NCI-H748 treated with DMSO at 0.1 percent for 48 hours (cell line): ENCODE measurements at regions not wholly inside any gene's neighbourhood (a gene's known extent, or its start where the extent isn't known, plus 50 kb on each side); places are given as distances from the start of the nearest gene placed in this dataset.
A peak's percentile ranks its signal among the peaks of the same experiment; 100 is the strongest.
"Not testable (repeated sequence)": the region's sequence is repeated elsewhere in the genome, so short reads cannot be mapped to it uniquely, and the experiment has no call there.

ENCODE experiments used
- DNase-seq: peaks from one replicate; lab custom pipeline; 2025; lab: John Stamatoyannopoulos, UW

GRCh38 chr14:99004112-99004511 lies 267.9 kb downstream of the BCL11B start:
- no peak for DNase-seq

GRCh38 chr14:99006276-99006675 lies 265.7 kb downstream of the BCL11B start:
- no peak for DNase-seq

DNA sequence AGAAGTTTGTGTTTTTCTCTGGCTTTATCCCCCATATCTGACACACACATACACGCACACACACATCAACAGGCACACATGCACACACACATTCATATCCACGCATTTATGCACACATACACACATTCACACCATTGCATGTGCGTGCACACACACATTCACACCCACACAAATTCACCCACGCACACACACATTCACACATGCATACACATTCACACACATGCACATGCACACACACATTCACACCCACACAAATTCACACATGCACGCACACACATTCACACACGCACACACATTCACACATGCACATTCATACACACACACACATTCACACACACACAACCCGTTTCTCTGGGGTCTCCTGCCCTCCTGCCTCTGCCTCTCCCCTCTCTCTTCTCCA lies 264.2 kb downstream of the BCL11B start:
- no peak for DNase-seq

GRCh38 chr14:99009871-99010270 lies 262.1 kb downstream of the BCL11B start:
- DNase-seq, result no peak

DNA sequence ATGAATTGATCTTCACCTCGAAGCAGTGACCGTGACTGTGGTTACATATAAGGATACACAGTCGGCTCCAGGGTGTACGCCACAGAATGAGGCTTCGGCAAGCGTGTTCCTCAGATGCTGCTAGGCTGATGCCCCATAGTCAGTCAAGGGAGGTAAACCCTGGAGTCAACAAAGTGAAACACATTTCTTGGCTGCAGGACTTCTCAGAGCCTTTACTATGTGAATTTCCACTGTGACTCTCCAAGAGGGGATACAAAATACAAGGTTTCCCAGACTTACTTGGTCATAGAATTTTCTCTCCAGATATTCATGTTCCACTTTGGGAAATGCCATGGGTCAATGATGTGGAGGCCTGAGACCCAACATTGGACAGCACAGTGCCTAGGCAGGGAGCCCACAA lies 260.6 kb downstream of the BCL11B start:
- no peak for DNase-seq

GRCh38 chr14:99012703-99013102 lies 259.3 kb downstream of the BCL11B start:
- DNase-seq, result no peak

- DNase-seq, result peak; percentile 24
Measured at GRCh38 chr14:99015833-99016232, 256.2 kb downstream of the BCL11B start.

DNA sequence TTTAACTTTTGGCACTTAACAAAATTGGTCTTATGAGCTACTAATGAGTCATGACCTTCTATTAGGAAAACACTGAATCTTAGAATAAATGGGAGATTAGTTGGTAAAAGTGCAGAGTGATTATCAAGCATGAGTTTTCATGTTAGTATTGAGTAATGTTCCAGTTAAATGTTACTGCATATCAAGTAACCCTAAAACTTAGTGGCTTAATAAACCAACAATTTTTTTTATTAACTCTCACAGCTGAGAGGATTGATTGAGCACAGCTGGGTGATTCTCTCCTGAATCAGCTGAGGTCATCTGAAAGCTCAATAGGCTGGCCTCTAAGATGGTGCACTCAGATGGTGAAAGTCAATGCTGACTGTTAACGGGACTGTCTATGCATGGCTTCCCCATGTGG lies 248.6 kb downstream of the BCL11B start:
- no peak for DNase-seq

DNA sequence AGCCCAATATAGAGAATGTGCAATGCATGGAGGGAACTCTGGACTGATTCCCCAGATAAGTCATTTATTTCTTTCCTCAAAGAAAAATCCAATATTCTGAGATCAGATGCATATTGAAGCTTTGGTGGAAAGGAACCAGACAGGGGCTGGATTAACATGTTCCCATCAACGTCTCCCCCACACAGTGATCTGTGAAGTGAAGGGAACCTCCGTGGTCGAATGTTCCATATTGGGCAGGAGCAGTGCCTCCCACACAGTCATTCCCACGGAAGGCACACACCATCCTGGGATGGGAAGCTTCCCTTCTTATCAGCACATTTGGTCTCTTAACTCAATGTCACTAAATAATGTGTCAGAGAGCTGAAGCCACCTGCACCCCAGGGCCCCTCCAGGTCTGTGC lies 247.1 kb downstream of the BCL11B start:
- no peak for DNase-seq

GRCh38 chr14:99025418-99025817 lies 246.6 kb downstream of the BCL11B start:
- DNase-seq, result no peak

- DNase-seq, result no peak
Measured at GRCh38 chr14:99026471-99026870, 245.5 kb downstream of the BCL11B start.

GRCh38 chr14:99028041-99028440 lies 244.0 kb downstream of the BCL11B start:
- DNase-seq, result no peak

DNA sequence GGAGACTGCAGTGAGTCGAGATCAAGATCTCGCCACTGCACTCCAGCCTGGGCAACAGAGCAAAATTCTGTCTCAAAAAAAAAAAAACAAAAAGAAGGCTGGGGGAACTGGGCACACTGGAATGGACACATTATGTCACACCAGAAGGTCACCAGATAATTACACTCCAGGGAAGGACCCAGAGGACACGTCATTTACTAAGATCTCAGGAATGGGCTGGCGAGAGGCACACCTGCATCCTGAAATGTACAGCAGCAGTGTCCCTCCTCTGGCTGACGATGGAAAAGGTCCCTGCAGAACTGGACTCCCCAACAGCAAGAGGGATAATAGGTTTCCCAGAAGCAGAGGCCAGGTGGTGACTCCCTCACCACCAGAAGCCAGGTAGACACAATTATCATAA lies 243.5 kb downstream of the BCL11B start:
- DNase-seq, result no peak

DNA sequence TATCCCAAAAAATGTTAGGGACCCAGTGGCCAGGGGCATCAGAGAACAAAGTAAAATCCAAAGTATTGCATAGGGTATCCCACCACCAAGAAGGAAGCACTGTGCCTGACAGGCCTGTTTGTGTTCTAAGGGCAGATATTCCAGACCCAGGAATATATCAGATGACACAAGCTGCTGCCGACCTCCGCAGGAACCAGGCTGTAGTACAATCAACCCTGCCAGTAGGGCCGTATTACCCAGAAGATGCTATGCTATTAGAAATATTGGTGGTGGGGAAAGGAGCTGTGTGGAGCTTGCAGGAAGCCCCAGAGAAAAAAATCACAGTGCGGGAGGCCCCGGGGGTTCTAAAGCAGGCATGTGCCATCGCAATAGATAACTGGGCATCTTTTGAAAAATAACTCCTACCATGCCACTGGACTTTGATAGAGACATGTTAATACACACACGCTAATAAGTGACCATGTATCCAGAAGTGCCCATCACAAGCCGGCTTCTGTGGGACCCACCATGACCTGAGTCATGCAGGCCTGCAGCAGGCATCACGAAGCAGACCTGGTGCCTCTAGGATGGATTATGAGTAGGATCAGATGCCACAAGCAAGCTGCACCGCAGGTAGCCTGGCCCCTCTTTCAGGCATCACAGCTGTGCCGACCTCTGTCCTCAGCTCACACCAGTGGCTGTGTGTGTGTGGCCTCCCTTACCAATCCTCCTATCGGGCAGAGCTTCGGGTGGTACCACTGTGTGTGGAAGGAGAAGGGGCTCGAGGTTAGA lies 242.7 kb downstream of the BCL11B start:
- no peak for DNase-seq

DNA sequence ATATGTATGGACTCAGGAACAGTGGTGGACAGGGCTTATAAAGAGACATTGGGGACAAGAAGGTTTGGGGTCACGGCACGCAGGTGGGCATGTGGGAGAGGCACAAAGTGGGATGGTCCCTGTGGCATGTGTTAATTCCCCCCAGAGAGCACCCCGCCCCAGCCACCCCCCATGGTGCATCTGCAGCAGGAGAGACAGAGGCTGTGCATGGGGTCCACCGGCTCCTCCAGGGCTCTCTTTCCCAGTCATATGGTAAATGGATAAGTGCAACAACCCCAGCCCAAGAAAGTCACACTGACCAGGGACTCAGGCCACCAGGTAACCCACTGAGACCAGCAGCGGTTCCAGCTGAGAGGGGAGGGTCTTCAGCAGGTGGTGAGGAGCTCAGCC lies 242.1 kb downstream of the BCL11B start:
- DNase-seq, result no peak

DNA sequence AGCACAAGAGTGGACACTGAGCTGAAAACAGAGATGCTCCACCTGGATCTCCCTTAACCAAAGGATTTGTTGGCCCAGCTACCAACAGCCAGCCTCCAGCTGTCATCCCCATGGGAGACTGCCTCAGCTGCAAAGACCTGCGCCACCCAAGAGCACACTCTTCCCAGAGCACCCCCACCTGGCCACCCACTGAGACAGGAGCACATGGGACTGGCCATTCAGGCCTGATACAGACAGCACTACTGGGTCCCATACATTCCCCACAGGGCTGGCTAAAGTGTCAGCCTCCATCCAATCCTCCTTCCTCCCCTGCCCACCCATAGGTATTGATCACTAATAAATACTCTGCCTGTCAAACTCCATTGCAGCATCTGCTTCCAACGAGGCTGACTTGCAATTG lies 241.5 kb downstream of the BCL11B start:
- DNase-seq, result no peak

GRCh38 chr14:99032759-99033158 lies 239.2 kb downstream of the BCL11B start:
- no peak for DNase-seq

GRCh38 chr14:99033951-99034350 lies 238.0 kb downstream of the BCL11B start:
- no peak for DNase-seq

- DNase-seq, result no peak
Measured at GRCh38 chr14:99034711-99035171, 237.3 kb downstream of the BCL11B start.

GRCh38 chr14:99035268-99035667 lies 236.7 kb downstream of the BCL11B start:
- no peak for DNase-seq

- DNase-seq, result no peak
Measured at GRCh38 chr14:99035712-99036610, 236.0 kb downstream of the BCL11B start.

GRCh38 chr14:99036611-99037293 lies 235.2 kb downstream of the BCL11B start:
- peak; percentile 57 for DNase-seq

- not testable (repeated sequence) for DNase-seq
Measured at GRCh38 chr14:99037326-99037725, 234.7 kb downstream of the BCL11B start.
